ENCODE measurements at regions not wholly inside any gene's neighbourhood (a gene's known extent, or its start where the extent isn't known, plus 50 kb on each side); places are given as distances from the start of the nearest gene placed in this dataset.

DNA sequence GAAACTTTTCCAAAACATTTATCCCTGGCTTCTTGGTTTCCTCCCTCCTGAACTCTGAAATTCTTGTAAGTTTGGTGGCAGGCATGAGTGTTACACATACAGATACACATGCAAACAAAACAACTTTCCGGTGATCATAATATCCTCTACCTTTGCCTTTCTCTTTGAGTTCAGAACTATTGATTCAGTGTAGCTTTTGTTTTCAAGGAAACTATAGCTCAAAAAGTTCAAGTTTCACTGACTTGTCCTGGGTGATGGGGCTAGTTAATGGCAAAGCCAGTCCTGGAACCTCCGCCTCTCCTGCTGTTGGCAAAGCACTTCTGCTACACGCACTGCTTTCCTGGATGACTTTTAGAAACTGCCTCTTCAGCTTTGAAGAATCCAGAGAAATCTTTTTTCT, 177.3 kb upstream of the FAT1 start:
- TF ChIP-seq ZIK1 (CRISPR knock-in tag; IDR thresholded peaks at IDR 0.05; ENCODE audit: borderline replicate concordance, low read depth), result no peak
- no peak for TF ChIP-seq CTCF (CRISPR knock-in tag; IDR thresholded peaks at IDR 0.05)
- TF ChIP-seq CSRNP2 (CRISPR knock-in tag; conservative IDR thresholded peaks at IDR 0.05; ENCODE audit: low read depth), result no peak
- no peak for TF ChIP-seq RFXAP (CRISPR knock-in tag; IDR thresholded peaks at IDR 0.05; ENCODE audit: borderline replicate concordance)
- no peak for TF ChIP-seq ZNF253 (CRISPR knock-in tag; IDR thresholded peaks at IDR 0.05; ENCODE audit: borderline replicate concordance)
- TF ChIP-seq FOSL2 (CRISPR knock-in tag; IDR thresholded peaks at IDR 0.05), result no peak
- no peak for TF ChIP-seq HES4 (CRISPR knock-in tag; IDR thresholded peaks at IDR 0.05; ENCODE audit: borderline replicate concordance)
- TF ChIP-seq, protein P1, sequence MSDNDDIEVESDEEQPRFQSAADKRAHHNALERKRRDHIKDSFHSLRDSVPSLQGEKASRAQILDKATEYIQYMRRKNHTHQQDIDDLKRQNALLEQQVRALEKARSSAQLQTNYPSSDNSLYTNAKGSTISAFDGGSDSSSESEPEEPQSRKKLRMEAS (IDR thresholded peaks at IDR 0.05), result no peak
- no peak for TF ChIP-seq POLR2A (IDR thresholded peaks at IDR 0.05; ENCODE audit: insufficient read depth in 1 of 2, low read depth in 2 of 2, low read length in 2 of 2)
